Suprapubic skin (tissue), 4 donors: ENCODE measurements at regions not wholly inside any gene's neighbourhood (a gene's known extent, or its start where the extent isn't known, plus 50 kb on each side); places are given as distances from the start of the nearest gene placed in this dataset.

Source experiments
- DNase-seq, 2 donors: peaks; one replicate each; pipeline ENCODE4 v3.0.0-alpha.2; 2019; ENCODE audit warnings: low spot score in 2 of 2
- H3K27ac ChIP-seq: fragments of 200-600 bp; sonication (generic); one replicate; pipeline ENCODE4 v1.5.1; 2019
- H3K27me3 ChIP-seq: fragments of 200-600 bp; sonication (generic); one replicate; pipeline ENCODE4 v1.5.1; 2019
- H3K36me3 ChIP-seq: fragments of 200-600 bp; sonication (generic); one replicate; pipeline ENCODE4 v1.5.1; 2019
- H3K4me1 ChIP-seq: fragments of 200-600 bp; sonication (generic); one replicate; pipeline ENCODE4 v1.5.1; 2019
- H3K4me3 ChIP-seq: fragments of 200-600 bp; sonication (generic); one replicate; pipeline ENCODE4 v1.5.1; 2019; ENCODE audit warnings: mild to moderate bottlenecking
- H3K9me3 ChIP-seq: fragments of 200-600 bp; sonication (generic); one replicate; pipeline ENCODE4 v1.5.1; 2019
- CTCF ChIP-seq, 2 donors: fragments of 200-600 bp in 1 of 2; fragments of 450-650 bp in 1 of 2; sonication (generic) in 1 of 2; IDR thresholded peaks; one replicate each; pipeline ENCODE4 v1.5.1; 2016 to 2019; ENCODE audit warnings: antibody characterized with exemption in 2 of 2, mild to moderate bottlenecking in 1 of 2, moderate library complexity in 1 of 2
- EP300 ChIP-seq: sonication (generic); formaldehyde crosslinking; IDR thresholded peaks from one replicate; pipeline ENCODE4 v1.6.1; 2017; ENCODE audit warnings: antibody characterized with exemption
- POLR2A ChIP-seq, 2 donors: fragments of 450-650 bp; IDR thresholded peaks; one replicate each; pipeline ENCODE4 v1.6.1; 2017; ENCODE audit warnings: antibody characterized with exemption in 2 of 2, mild to moderate bottlenecking in 2 of 2, moderate library complexity in 2 of 2
- POLR2AphosphoS5 ChIP-seq, 3 donors: sonication (generic); formaldehyde crosslinking; IDR thresholded peaks; one replicate each; pipeline ENCODE4 v1.6.1; 2017; ENCODE audit warnings: antibody characterized with exemption in 3 of 3
- WGBS: methylation state at CpG from one replicate; pipeline ENCODE4 v1.1.5; 2018; 5-methylcytosine and 5-hydroxymethylcytosine counted together

GRCh38 chr7:10076660-10077300, 896.9 kb upstream of the PHF14 start:
- Histone ChIP-seq H3K36me3 (no peaks in the 10 kb centered on the region), H3K9me3 (no peaks in the 10 kb centered on the region), H3K27ac (no peak overlapping the region), H3K27me3 (no peaks in the 10 kb centered on the region), H3K4me1 (no peaks in the 10 kb centered on the region), H3K4me3 (no peak overlapping the region)
- WGBS, result 77% methylated on average over 4 of the region's 4 CpGs
- no peak for TF ChIP-seq CTCF (IDR thresholded peaks at IDR 0.05)
- TF ChIP-seq POLR2A (IDR thresholded peaks at IDR 0.05), result no peak
- TF ChIP-seq EP300, result no peak
- no peak for TF ChIP-seq POLR2AphosphoS5 (IDR thresholded peaks at IDR 0.05)
- no peak for DNase-seq

- H3K9me3 ChIP-seq, result no peaks in the 10 kb centered on the region
- H3K27me3 ChIP-seq, result no peaks in the 10 kb centered on the region
- 95% methylated on average over 5 of the region's 5 CpGs for WGBS
- no peaks in the 10 kb centered on the region for H3K36me3 ChIP-seq
- no peak overlapping the region for H3K27ac ChIP-seq
- no peak overlapping the region for H3K4me3 ChIP-seq
- no peak for TF ChIP-seq EP300
- no peak for TF ChIP-seq POLR2AphosphoS5 (IDR thresholded peaks at IDR 0.05)
- no peak for TF ChIP-seq CTCF (IDR thresholded peaks at IDR 0.05)
- TF ChIP-seq POLR2A (IDR thresholded peaks at IDR 0.05), result no peak
- no peak for DNase-seq
- no peaks in the 10 kb centered on the region for H3K4me1 ChIP-seq
Measured at GRCh38 chr7:10079572-10079971, 894.1 kb upstream of the PHF14 start.

GRCh38 chr7:10082896-10083295, 890.8 kb upstream of the PHF14 start:
- no peaks in the 10 kb centered on the region for H3K36me3 ChIP-seq
- DNase-seq, result no peak
- no peak for TF ChIP-seq CTCF (IDR thresholded peaks at IDR 0.05)
- TF ChIP-seq POLR2A (IDR thresholded peaks at IDR 0.05), result no peak
- no peak for TF ChIP-seq EP300
- TF ChIP-seq POLR2AphosphoS5 (IDR thresholded peaks at IDR 0.05), result no peak
- no peaks in the 10 kb centered on the region for H3K27me3 ChIP-seq
- H3K9me3 ChIP-seq, result no peaks in the 10 kb centered on the region
- WGBS, result 67% methylated on average over 4 of the region's 4 CpGs
- no peaks in the 10 kb centered on the region for H3K4me1 ChIP-seq
- H3K4me3 ChIP-seq, result no peak overlapping the region
- H3K27ac ChIP-seq, result no peak overlapping the region

GRCh38 chr7:10083766-10084165, 889.9 kb upstream of the PHF14 start:
- Histone ChIP-seq H3K36me3 (no peaks in the 10 kb centered on the region), H3K9me3 (no peaks in the 10 kb centered on the region), H3K4me3 (no peak overlapping the region), H3K27me3 (no peaks in the 10 kb centered on the region), H3K27ac (no peak overlapping the region), H3K4me1 (no peaks in the 10 kb centered on the region)
- DNase-seq, result no peak
- TF ChIP-seq EP300, result no peak
- no peak for TF ChIP-seq POLR2AphosphoS5 (IDR thresholded peaks at IDR 0.05)
- no peak for TF ChIP-seq CTCF (IDR thresholded peaks at IDR 0.05)
- no peak for TF ChIP-seq POLR2A (IDR thresholded peaks at IDR 0.05)
- 66% methylated on average over 4 of the region's 4 CpGs for WGBS

- no peaks in the 10 kb centered on the region for H3K9me3 ChIP-seq
- H3K4me3 ChIP-seq, result no peak overlapping the region
- WGBS, result 91% methylated on average over 9 of the region's 9 CpGs
- TF ChIP-seq EP300, result no peak
- no peak for TF ChIP-seq POLR2AphosphoS5 (IDR thresholded peaks at IDR 0.05)
- no peak for TF ChIP-seq POLR2A (IDR thresholded peaks at IDR 0.05)
- no peak for TF ChIP-seq CTCF (IDR thresholded peaks at IDR 0.05)
- no peaks in the 10 kb centered on the region for H3K36me3 ChIP-seq
- no peaks in the 10 kb centered on the region for H3K4me1 ChIP-seq
- H3K27me3 ChIP-seq, result no peaks in the 10 kb centered on the region
- no peak for DNase-seq
- no peak overlapping the region for H3K27ac ChIP-seq
Measured at GRCh38 chr7:10085231-10085630, 888.4 kb upstream of the PHF14 start.
